ENCODE measurements at regions not wholly inside any gene's neighbourhood (a gene's known extent, or its start where the extent isn't known, plus 50 kb on each side); places are given as distances from the start of the nearest gene placed in this dataset.

DNA sequence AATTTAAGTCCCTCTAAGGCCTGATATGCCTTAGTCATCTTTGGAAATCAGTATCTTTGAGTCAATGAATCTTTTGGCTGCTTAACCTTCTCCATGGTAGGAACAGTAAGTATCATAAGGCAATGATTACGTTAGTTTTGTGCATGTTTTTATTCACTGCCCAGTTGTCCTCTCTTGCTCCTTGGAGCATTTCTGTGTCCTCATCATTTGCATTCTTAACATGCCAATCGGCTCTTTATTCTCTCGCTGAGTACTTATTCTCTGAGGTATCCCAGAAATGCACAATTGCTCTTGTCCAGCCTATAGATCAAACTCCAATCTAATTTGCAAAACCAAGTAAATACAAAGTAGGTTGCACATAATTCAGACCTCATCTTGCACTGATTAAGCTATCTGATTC, 405.0 kb upstream of the IL12A start:
- no peaks in the 10 kb centered on the region for H3K27me3 ChIP-seq
- H3K36me3 ChIP-seq = no peaks in the 10 kb centered on the region
- no peak for DNase-seq
- 69 to 75% methylated on average over 3 of the region's 3 CpGs for WGBS, 2 donors
- H3K27ac ChIP-seq = no peak overlapping the region
- H3K4me1 ChIP-seq = no peaks in the 10 kb centered on the region
- TF ChIP-seq, protein P1, sequence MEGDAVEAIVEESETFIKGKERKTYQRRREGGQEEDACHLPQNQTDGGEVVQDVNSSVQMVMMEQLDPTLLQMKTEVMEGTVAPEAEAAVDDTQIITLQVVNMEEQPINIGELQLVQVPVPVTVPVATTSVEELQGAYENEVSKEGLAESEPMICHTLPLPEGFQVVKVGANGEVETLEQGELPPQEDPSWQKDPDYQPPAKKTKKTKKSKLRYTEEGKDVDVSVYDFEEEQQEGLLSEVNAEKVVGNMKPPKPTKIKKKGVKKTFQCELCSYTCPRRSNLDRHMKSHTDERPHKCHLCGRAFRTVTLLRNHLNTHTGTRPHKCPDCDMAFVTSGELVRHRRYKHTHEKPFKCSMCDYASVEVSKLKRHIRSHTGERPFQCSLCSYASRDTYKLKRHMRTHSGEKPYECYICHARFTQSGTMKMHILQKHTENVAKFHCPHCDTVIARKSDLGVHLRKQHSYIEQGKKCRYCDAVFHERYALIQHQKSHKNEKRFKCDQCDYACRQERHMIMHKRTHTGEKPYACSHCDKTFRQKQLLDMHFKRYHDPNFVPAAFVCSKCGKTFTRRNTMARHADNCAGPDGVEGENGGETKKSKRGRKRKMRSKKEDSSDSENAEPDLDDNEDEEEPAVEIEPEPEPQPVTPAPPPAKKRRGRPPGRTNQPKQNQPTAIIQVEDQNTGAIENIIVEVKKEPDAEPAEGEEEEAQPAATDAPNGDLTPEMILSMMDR (IDR thresholded peaks at IDR 0.05) = no peak
- TF ChIP-seq POLR2A (IDR thresholded peaks at IDR 0.05) = no peak
- intact Hi-C loops (cut with DNase I) = no loop called here
- no peak overlapping the region for H3K4me3 ChIP-seq
- H3K9me3 ChIP-seq = no peaks in the 10 kb centered on the region

DNA sequence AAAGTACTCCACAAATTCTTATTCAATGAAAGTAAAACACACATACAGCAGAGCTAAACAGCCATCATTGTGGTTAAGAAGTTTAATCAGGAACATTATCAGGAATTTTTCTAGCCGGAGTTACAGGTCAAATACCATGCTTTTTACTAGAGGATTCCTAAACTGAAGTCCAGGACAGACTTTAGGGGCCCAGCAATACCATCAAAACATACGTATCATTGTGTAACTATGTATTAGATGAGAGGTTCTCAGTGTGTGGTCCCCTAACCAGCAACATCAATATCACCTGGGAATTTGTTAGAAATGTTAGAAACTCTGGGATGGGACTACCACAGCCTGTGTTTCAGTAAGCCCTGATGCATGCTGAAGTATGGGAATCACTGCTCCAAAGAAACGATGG, 404.2 kb upstream of the IL12A start:
- intact Hi-C loops (cut with DNase I) = no loop called here
- Histone ChIP-seq H3K27ac (no peak overlapping the region), H3K9me3 (no peaks in the 10 kb centered on the region), H3K4me3 (no peak overlapping the region), H3K4me1 (no peaks in the 10 kb centered on the region), H3K27me3 (no peaks in the 10 kb centered on the region), H3K36me3 (no peaks in the 10 kb centered on the region)
- DNase-seq = no peak
- WGBS, 2 donors = 73 to 77% methylated on average over 3 of the region's 3 CpGs
- TF ChIP-seq, protein P1 (IDR thresholded peaks at IDR 0.05) = no peak
- no peak for TF ChIP-seq POLR2A (IDR thresholded peaks at IDR 0.05)

DNA sequence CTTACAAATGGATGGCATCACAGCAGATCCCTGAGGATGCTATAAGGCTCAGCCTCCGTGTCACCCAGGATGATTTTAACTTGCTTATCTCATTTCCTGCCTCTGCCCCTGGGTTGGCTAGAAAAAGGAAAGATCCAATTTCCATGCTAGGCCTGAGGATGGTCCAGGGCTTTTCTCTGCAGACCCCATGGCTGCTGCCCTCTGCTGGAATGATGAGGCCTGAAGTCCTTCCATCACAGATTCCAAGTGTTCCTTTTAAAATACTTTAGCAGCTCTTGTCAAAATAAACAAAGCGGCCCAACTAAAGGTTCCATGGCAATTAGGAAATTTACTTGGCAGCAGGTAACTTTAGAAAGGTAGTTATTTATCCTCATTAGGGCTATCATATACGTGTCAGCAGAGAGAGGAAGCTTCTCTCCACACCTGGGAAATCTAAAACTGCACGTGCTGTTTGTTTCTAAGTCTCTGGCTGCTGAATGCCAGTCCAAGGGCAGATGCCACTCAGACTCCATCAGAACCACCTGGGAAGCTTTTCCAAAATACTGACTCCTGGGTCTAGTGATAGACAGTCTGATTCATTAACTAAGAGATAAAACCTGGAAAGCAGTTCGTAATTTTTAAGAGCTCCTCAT, 401.9 kb upstream of the IL12A start:
- Histone ChIP-seq H3K27ac (no peak overlapping the region), H3K36me3 (no peaks in the 10 kb centered on the region), H3K27me3 (no peaks in the 10 kb centered on the region), H3K9me3 (no peaks in the 10 kb centered on the region), H3K4me1 (no peaks in the 10 kb centered on the region), H3K4me3 (no peak overlapping the region)
- no peak for TF ChIP-seq POLR2A (IDR thresholded peaks at IDR 0.05)
- TF ChIP-seq, protein P1 (IDR thresholded peaks at IDR 0.05) = peak in 1 of 6 experiments; percentile 17
- DNase-seq = no peak
- intact Hi-C loops (cut with DNase I) = no loop called here
- 43 to 49% methylated on average over 5 of the region's 5 CpGs for WGBS, 2 donors

DNA sequence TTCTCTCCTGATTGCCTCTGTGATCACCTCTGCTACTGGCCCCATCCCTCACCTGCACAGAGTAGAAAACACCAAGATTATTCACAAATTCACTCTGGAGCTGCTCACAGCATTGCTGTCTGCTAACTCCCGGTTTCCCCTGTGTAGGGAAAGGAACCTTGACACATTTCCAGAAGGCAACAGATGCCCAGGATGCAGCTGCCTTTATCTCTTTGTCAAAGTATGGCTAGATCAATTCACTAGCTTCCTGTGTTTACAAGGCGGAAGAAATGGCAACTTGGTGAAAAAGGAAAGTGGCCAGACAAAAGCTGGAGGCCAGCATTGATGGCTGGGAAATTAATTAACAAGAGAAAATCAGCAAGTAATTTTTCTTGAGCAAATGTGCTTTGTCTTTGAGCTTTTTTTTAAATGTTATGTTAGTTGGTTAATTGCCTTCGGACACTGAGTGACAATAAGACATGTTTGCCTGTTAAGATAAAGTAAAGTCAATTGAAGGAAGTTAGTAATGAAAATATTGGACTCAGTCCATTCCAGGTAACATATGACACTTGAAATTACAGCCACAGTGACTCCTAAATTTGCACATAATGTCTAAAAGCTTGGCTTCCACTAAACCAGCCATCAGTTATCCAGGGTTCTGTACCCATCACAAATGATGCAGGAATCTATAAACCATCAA, 394.6 kb upstream of the IL12A start:
- TF ChIP-seq POLR2A (IDR thresholded peaks at IDR 0.05) = no peak
- DNase-seq = no peak
- intact Hi-C loops (cut with DNase I) = no loop called here
- Histone ChIP-seq H3K27me3 (no peaks in the 10 kb centered on the region), H3K9me3 (no peaks in the 10 kb centered on the region), H3K27ac (no peak overlapping the region), H3K4me3 (no peak overlapping the region), H3K4me1 (no peaks in the 10 kb centered on the region), H3K36me3 (no peaks in the 10 kb centered on the region)
- 34 to 50% methylated on average over 3 of the region's 3 CpGs for WGBS, 2 donors

DNA sequence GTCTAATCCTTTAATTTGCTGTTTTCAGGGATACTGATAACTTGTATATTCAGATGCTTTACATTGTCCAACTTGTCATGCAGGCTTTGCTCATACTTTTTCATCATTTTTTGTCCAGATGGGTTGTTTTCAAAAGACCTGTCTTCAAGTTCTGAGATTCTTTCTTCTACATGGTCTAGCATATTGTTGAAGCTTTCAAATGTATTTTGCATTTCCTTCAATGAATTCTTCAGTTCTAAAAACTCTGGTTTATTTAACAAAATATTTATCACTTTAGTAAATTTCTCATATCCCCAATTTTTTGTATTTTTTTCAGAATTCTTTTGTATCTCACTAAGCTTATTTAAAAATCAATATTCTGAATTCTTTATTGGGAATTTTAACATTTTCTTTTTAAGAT, 388.3 kb upstream of the IL12A start:
- peaks cover 0 to 21% (median 14%) of the 10 kb centered on the region in 3 donors for H3K9me3 ChIP-seq
- intact Hi-C loops (cut with DNase I) = no loop called here
- no peak for TF ChIP-seq POLR2A (IDR thresholded peaks at IDR 0.05)
- TF ChIP-seq, protein P1 (IDR thresholded peaks at IDR 0.05) = no peak

More for the DNA sequence above, 388.3 kb upstream of the IL12A start:
- H3K4me1 ChIP-seq = no peaks in the 10 kb centered on the region
- H3K27me3 ChIP-seq = no peaks in the 10 kb centered on the region
- no peaks in the 10 kb centered on the region for H3K36me3 ChIP-seq
- DNase-seq = no peak
- H3K27ac ChIP-seq = no peak overlapping the region
- H3K4me3 ChIP-seq = no peak overlapping the region
